Activated naive CD4-positive, alpha-beta T cell (primary cell): ENCODE measurements at regions not wholly inside any gene's neighbourhood (a gene's known extent, or its start where the extent isn't known, plus 50 kb on each side); places are given as distances from the start of the nearest gene placed in this dataset.

Source experiments
- DNase-seq, 4 experiments: peaks; one replicate each; lab custom pipeline; 2025; lab: John Stamatoyannopoulos, UW

- DNase-seq: no peak
Observed at GRCh38 chr12:31781894-31782540, 53.2 kb upstream of the AMN1 start.

- DNase-seq: no peak
Observed at GRCh38 chr12:31780096-31780495, 51.3 kb upstream of the AMN1 start.

GRCh38 chr12:31778687-31779086, 49.9 kb upstream of the AMN1 start:
- no peak for DNase-seq
